BLaER1 treated with 17β-estradiol and CSF1 and Interleukin-3, amounts not matched to agents 10 nM and 100 nM (cell line): ENCODE measurements at regions not wholly inside any gene's neighbourhood (a gene's known extent, or its start where the extent isn't known, plus 50 kb on each side); places are given as distances from the start of the nearest gene placed in this dataset.

Experiments
- H3K27ac ChIP-seq, 11 experiments: shearing (Covaris generic); formaldehyde crosslinking; 2 replicates each; pipeline ENCODE4 v1.8.1; 2022
- H3K27me3 ChIP-seq, 11 experiments: shearing (Covaris generic); formaldehyde crosslinking; 2 replicates each; pipeline ENCODE4 v1.8.1; 2022
- H3K36me3 ChIP-seq, 11 experiments: shearing (Covaris generic); formaldehyde crosslinking; 2 replicates each; pipeline ENCODE4 v1.8.1; 2022
- H3K4me1 ChIP-seq, 10 experiments: shearing (Covaris generic); formaldehyde crosslinking; 2 replicates each; pipeline ENCODE4 v1.8.1; 2022
- H3K4me2 ChIP-seq, 11 experiments: shearing (Covaris generic); formaldehyde crosslinking; 2 replicates each; pipeline ENCODE4 v1.8.1; 2022
- H3K4me3 ChIP-seq, 10 experiments: shearing (Covaris generic); formaldehyde crosslinking; 2 replicates each; pipeline ENCODE4 v1.8.1; 2022
- H3K9ac ChIP-seq, 11 experiments: shearing (Covaris generic); formaldehyde crosslinking; 2 replicates each; pipeline ENCODE4 v1.8.1; 2022
- H3K9me3 ChIP-seq, 11 experiments: shearing (Covaris generic); formaldehyde crosslinking; replicated peaks in 1 of 11; 2 replicates each; pipeline ENCODE4 v1.8.1; 2022
- H4K20me1 ChIP-seq, 11 experiments: shearing (Covaris generic); formaldehyde crosslinking; 2 replicates each; pipeline ENCODE4 v1.8.1; 2022
- Cebpa-rat ChIP-seq, 11 experiments: shearing (Covaris generic); IDR thresholded peaks; 2 replicates each; pipeline ENCODE4 v1.8.1; 2022

- Histone ChIP-seq H4K20me1 (no peaks in the 10 kb centered on the region), H3K9ac (no peak overlapping the region), H3K36me3 (no peaks in the 10 kb centered on the region), H3K27ac (no peak overlapping the region), H3K4me3 (no peak overlapping the region), H3K9me3 (peaks cover 17 to 31% (median 19%) of the 10 kb centered on the region in 11 experiments), H3K4me1 (peaks cover 0 to 28% (median 0%) of the 10 kb centered on the region in 10 experiments; a peak in 7 of 20 replicates), H3K27me3 (no peaks in the 10 kb centered on the region), H3K4me2 (no peak overlapping the region)
- no peak for TF ChIP-seq Cebpa-rat (IDR thresholded peaks at IDR 0.05)
These were observed 245.0 kb upstream of the RBBP8 start for GRCh38 chr18:22687892-22688680.

GRCh38 chr18:22688877-22689496 is 244.1 kb upstream of the RBBP8 start:
- no peak for TF ChIP-seq Cebpa-rat (IDR thresholded peaks at IDR 0.05)
- Histone ChIP-seq H3K4me3 (no peak overlapping the region), H3K9me3 (peaks cover 17 to 31% (median 19%) of the 10 kb centered on the region in 11 experiments), H3K9ac (no peak overlapping the region), H3K36me3 (no peaks in the 10 kb centered on the region), H3K27me3 (no peaks in the 10 kb centered on the region), H3K27ac (no peak overlapping the region), H3K4me2 (0 out of 22 replicates have a peak overlapping the region, but pooled peaks of 1 of the 11 experiments have one; percentile 37), H4K20me1 (no peaks in the 10 kb centered on the region), H3K4me1 (peaks cover 0 to 35% (median 0%) of the 10 kb centered on the region in 10 experiments; a peak in 7 of 20 replicates)

- Histone ChIP-seq H3K9me3 (peaks cover 17 to 31% (median 19%) of the 10 kb centered on the region in 11 experiments), H3K4me1 (peaks cover 0 to 35% (median 0%) of the 10 kb centered on the region in 10 experiments; a peak in 7 of 20 replicates), H3K4me3 (no peak overlapping the region), H3K27ac (no peak overlapping the region), H3K4me2 (peak overlapping the region in 3 of 11 experiments; percentile 4 to 37 (median 4); a peak in 4 of 22 replicates), H3K36me3 (no peaks in the 10 kb centered on the region), H3K9ac (no peak overlapping the region), H4K20me1 (no peaks in the 10 kb centered on the region), H3K27me3 (no peaks in the 10 kb centered on the region)
- no peak for TF ChIP-seq Cebpa-rat (IDR thresholded peaks at IDR 0.05)
These were observed 243.4 kb upstream of the RBBP8 start for GRCh38 chr18:22689712-22690111.

GRCh38 chr18:22690556-22690955 is 242.6 kb upstream of the RBBP8 start:
- no peak overlapping the region for H3K27ac ChIP-seq
- H3K36me3 ChIP-seq, result no peaks in the 10 kb centered on the region
- no peak overlapping the region for H3K4me3 ChIP-seq
- no peak overlapping the region for H3K4me2 ChIP-seq
- peaks cover 0 to 41% (median 0%) of the 10 kb centered on the region in 10 experiments; a peak in 7 of 20 replicates for H3K4me1 ChIP-seq
- H3K27me3 ChIP-seq, result no peaks in the 10 kb centered on the region
- no peak for TF ChIP-seq Cebpa-rat (IDR thresholded peaks at IDR 0.05)
- no peak overlapping the region for H3K9ac ChIP-seq
- H3K9me3 ChIP-seq, result peaks cover 17 to 31% (median 19%) of the 10 kb centered on the region in 11 experiments
- H4K20me1 ChIP-seq, result no peaks in the 10 kb centered on the region

- peaks cover 0 to 41% (median 0%) of the 10 kb centered on the region in 10 experiments; a peak in 7 of 20 replicates for H3K4me1 ChIP-seq
- H3K4me2 ChIP-seq, result peak overlapping the region in 4 of 11 experiments; percentile 4 to 70 (median 69); a peak in 6 of 22 replicates
- H3K27ac ChIP-seq, result peak overlapping the region in 1 of 11 experiments; percentile 32; a peak in 3 of 22 replicates
- TF ChIP-seq Cebpa-rat (IDR thresholded peaks at IDR 0.05), result no peak
- no peak overlapping the region for H3K4me3 ChIP-seq
- H3K27me3 ChIP-seq, result no peaks in the 10 kb centered on the region
- peaks cover 15 to 26% (median 17%) of the 10 kb centered on the region in 11 experiments for H3K9me3 ChIP-seq
- no peaks in the 10 kb centered on the region for H3K36me3 ChIP-seq
- H3K9ac ChIP-seq, result no peak overlapping the region
- H4K20me1 ChIP-seq, result no peaks in the 10 kb centered on the region
These were observed 241.0 kb upstream of the RBBP8 start for GRCh38 chr18:22691946-22692710.

- Histone ChIP-seq H3K9me3 (no peaks in the 10 kb centered on the region), H3K9ac (no peak overlapping the region), H4K20me1 (no peaks in the 10 kb centered on the region), H3K27me3 (no peaks in the 10 kb centered on the region), H3K27ac (no peak overlapping the region), H3K4me2 (peak overlapping the region in 2 of 11 experiments; percentile 20 to 36; a peak in 4 of 22 replicates), H3K4me3 (no peak overlapping the region), H3K36me3 (no peaks in the 10 kb centered on the region), H3K4me1 (peaks cover 0 to 46% (median 3%) of the 10 kb centered on the region in 10 experiments; a peak in 7 of 20 replicates)
- TF ChIP-seq Cebpa-rat (IDR thresholded peaks at IDR 0.05), result no peak
These were observed 238.2 kb upstream of the RBBP8 start for GRCh38 chr18:22694954-22695353.

GRCh38 chr18:22695674-22696073 is 237.5 kb upstream of the RBBP8 start:
- Histone ChIP-seq H3K4me1 (peaks cover 0 to 46% (median 3%) of the 10 kb centered on the region in 10 experiments; a peak in 7 of 20 replicates), H3K27me3 (no peaks in the 10 kb centered on the region), H3K36me3 (no peaks in the 10 kb centered on the region), H4K20me1 (no peaks in the 10 kb centered on the region), H3K9ac (no peak overlapping the region), H3K9me3 (no peaks in the 10 kb centered on the region), H3K27ac (no peak overlapping the region), H3K4me2 (no peak overlapping the region), H3K4me3 (no peak overlapping the region)
- TF ChIP-seq Cebpa-rat (IDR thresholded peaks at IDR 0.05), result no peak

- Histone ChIP-seq H4K20me1 (no peaks in the 10 kb centered on the region), H3K4me2 (no peak overlapping the region), H3K4me3 (no peak overlapping the region), H3K9me3 (no peaks in the 10 kb centered on the region), H3K36me3 (no peaks in the 10 kb centered on the region), H3K9ac (no peak overlapping the region), H3K4me1 (peaks cover 0 to 30% (median 2%) of the 10 kb centered on the region in 10 experiments; a peak in 7 of 20 replicates), H3K27me3 (no peaks in the 10 kb centered on the region), H3K27ac (no peak overlapping the region)
- TF ChIP-seq Cebpa-rat (IDR thresholded peaks at IDR 0.05), result no peak
These were observed 235.6 kb upstream of the RBBP8 start for GRCh38 chr18:22697561-22697960.

GRCh38 chr18:22698711-22699110 is 234.4 kb upstream of the RBBP8 start:
- no peaks in the 10 kb centered on the region for H4K20me1 ChIP-seq
- TF ChIP-seq Cebpa-rat (IDR thresholded peaks at IDR 0.05), result no peak
- no peaks in the 10 kb centered on the region for H3K36me3 ChIP-seq
- peaks cover 0 to 19% (median 2%) of the 10 kb centered on the region in 10 experiments; a peak in 7 of 20 replicates for H3K4me1 ChIP-seq
- H3K4me3 ChIP-seq, result no peak overlapping the region
- H3K27me3 ChIP-seq, result no peaks in the 10 kb centered on the region
- no peaks in the 10 kb centered on the region for H3K9me3 ChIP-seq
- no peak overlapping the region for H3K27ac ChIP-seq
- H3K9ac ChIP-seq, result no peak overlapping the region
- H3K4me2 ChIP-seq, result peak overlapping the region in 3 of 11 experiments; percentile 36 to 47 (median 43); a peak in 4 of 22 replicates
